ENCODE measurements at regions not wholly inside any gene's neighbourhood (a gene's known extent, or its start where the extent isn't known, plus 50 kb on each side); places are given as distances from the start of the nearest gene placed in this dataset.
"Not testable (repeated sequence)": the region's sequence is repeated elsewhere in the genome, so short reads cannot be mapped to it uniquely, and the experiment has no call there.

DNA sequence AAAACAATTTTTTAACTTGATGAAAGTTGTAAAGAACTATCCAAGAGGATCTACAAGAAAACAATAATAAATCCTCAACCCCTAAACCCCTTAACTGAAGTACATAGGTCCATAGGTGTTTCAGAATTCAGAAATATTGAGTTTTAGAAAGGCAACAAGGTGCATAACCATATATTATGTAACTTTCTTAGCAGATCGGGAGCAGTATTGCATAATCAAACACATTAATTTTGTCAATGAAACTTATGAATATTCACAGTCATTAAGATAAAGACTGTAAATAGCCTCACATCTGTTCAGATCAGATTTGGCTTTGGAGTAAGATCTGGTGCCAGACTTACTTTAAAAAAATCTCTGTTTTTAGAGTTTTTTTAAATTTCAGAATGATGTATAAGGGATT is 647.1 kb upstream of the FLRT2 start:
- no peak for DNase-seq

DNA sequence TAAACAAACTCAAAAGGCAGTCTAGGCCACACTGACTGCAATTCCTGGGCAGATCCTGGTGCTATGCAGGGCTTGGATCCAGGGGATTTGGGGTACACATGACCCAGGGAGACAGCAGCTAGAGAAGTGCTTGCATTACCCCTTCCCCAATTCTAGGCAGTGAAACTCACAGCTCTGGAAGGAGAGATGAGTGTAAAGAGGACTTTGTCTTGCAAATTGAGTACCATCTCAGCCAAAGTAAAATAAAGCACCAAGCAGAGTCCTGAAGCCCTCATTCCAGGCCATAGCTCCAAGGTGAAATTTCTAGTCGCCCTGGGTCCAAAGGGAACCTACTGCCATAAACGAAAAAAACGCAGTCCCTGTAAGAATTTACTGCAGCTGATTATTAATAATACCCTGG is 644.9 kb upstream of the FLRT2 start:
- DNase-seq = no peak

DNA sequence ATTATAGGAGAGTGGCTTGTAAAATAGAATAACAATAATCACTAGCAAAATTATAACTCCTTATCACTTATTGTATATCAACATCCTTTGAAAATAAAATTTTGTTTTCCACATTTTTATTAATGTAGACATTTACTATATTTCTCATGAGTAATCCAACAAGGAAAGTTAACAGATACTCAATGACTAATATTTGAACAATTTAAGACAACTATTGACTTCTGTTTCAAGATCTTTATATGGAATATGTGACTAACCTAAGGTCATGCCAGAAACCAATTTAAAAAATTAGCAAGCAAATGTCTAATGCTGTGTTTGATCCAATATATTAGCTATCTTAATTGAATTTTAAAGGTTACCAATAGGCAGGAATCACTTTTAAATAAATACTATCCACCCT is 638.5 kb upstream of the FLRT2 start:
- no peak for DNase-seq

DNA sequence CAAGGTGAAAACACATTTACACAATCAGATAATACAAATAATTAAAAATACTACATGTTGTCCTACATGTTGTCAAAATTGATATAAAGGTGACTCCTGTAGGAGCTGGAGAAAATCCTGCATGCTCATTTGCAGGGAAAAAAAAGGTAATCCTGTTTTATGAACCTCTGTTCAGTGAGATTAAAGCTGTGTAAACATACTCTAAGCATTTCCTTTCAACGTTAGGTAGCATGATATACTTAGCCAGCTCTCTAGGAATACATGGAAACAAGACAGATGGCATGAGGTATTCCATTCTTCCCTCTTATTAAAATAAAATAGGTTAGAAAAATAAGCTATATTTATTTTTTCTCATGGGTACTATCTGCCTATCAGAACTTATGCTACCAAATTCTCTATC is 635.7 kb upstream of the FLRT2 start:
- DNase-seq = peak; percentile 78

DNA sequence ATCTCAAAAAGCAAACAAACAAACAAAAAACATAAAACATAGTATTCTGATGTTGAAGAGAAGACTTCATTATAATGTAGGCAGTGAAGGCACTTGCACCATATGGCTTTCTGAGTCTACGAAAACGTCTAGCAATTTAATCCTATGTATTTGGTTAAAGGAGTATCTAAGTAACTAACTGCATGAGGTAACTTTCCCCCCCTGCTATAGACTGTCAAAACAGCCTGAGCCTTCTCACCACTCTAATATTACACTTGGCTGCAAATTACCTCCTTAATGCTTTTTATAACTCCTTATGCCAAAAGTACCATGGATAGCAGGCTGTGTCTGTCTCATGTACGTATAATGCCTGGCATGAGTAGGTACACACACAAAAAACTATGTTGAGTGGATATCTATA is 607.6 kb upstream of the FLRT2 start:
- no peak for DNase-seq

DNA sequence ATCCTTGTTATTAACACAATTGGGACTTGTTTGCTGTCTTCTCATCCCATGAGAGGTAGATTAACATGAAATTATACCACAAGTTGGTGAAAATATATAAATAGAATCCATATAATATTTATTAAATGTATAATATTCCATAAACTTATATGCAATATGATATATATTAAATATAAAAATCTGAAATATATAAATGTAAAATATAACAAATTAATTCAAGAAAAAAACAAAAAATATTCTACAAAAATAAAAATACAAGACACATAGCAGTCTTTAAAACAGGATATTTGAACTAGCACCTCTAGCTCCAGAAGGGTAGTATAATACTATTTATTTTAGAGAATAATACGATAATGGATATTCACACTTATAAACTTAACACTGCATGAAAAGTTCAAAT is 603.3 kb upstream of the FLRT2 start:
- no peak for DNase-seq

DNA sequence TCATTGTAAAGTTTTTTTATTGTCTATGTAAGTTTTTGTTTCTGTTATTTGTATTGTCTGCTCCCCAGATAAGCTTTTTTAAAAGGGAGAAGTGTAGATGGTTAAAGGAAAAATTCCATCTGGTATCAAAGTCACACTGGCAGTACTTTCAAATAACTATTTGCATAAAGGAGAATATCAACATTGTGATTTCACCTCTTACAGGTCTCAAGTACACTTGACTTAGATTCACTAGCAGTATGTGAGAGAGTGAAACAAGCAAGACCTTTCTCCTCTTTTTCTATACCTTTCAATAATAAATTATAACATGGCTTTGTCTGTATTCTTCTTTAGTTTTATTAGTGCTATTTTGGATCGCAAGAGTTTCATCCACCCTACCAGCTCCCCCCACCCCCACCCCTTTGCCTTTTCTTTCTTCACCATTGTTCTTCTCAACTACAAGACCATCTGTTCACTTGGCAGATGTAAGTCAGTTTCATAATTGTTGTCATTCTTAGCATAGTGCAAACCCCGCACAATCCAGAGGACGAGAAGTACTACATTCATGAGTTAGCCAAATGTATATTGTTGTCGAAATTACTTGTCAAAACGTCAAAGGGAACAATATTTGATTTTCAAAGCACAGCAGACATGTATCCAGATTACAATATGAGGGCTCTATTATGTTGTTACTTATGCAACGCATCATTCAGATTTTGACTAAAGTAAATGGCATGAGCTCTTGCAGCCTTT is 602.7 kb upstream of the FLRT2 start:
- peak; percentile 76 for DNase-seq

DNA sequence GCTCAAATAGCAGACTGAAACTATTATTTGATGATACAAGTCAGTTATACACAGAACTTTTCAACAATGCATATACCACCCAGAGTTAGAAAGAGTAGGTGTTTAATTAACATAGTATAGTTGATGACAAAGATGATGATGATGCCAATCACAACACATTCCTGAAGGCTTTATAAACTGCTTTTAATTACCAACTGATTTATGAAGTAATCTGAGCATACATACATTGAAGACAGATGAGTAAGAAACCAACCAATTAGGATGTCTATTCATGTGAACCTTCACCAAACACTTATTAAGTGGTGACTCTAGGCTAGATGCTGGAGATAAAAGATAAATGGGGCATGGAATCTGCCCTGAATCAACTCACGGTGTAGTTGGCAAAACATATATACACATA is 600.9 kb upstream of the FLRT2 start:
- no peak for DNase-seq

DNA sequence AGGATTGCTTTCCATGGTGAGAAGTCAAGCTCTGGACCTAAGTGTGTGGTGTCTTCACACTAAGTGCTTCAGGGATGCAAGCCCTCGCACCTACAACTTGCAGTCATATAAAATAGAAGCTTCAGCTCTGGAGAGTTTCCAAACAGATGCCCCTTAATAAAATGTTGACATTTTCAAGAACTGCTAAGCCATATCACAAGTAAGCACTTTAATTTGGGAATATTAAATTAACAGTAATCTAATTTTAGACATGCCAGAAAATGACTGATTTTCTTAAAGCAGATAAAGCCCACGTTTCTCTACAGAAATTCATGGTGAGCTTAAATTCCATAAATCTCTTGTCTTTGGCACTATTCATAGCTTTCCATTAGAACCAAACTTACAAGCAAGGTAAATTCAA is 600.1 kb upstream of the FLRT2 start:
- no peak for DNase-seq

DNA sequence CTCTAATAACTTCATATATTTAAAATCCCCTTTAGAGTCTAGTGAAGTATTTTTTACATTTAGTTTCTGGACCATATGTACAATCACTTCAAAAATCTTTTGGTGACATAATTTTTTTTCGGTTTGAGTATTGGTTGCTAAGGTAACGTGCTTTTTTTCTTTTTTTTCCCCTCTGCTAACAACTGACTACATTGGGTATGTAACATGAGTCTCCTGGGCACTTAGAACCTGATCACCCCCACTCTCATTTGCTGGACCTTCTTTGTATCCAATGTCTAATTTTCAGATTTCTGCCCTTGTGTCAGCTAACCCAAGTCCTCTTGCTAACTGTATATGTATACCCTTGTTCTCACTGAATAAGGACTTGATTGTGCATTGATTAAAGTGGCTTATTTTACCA is 592.9 kb upstream of the FLRT2 start:
- peak; percentile 2 for DNase-seq

DNA sequence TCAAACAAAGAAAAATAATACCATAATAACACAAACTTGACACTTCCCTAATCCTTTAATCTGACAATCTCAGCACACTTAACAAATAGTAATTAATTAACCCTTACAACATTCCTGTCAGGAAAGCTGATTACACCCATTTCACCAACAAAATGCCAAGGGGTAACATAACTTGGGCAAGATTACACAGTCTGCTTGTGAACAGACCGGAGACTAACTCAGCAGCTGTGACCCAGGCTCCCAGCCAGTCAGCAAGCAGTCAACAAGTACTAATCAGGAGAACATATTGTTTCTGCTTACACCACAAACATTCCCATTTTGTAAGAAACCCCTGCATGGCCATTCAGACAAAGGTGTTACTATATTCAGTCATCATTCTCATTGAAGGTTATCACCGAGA is 592.5 kb upstream of the FLRT2 start:
- no peak for DNase-seq

DNA sequence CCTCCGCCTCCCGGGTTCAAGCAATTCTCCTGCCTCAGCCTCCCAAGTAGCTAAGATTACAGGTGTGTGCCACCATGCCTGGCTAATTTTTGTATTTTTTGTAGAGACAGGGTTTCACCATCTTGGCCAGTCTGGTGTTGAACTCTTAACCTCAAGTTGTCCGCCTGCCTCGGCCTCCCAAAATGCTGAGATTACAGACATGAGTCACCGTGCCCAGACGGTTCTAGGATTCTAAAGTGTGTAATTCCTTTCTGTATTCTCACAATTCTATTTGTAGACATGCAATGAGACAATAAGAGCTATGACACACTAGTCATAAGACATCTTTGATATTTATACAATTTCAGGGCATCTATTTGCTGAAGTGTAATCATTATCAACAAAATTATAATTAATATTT is 585.0 kb upstream of the FLRT2 start:
- DNase-seq = not testable (repeated sequence)

DNA sequence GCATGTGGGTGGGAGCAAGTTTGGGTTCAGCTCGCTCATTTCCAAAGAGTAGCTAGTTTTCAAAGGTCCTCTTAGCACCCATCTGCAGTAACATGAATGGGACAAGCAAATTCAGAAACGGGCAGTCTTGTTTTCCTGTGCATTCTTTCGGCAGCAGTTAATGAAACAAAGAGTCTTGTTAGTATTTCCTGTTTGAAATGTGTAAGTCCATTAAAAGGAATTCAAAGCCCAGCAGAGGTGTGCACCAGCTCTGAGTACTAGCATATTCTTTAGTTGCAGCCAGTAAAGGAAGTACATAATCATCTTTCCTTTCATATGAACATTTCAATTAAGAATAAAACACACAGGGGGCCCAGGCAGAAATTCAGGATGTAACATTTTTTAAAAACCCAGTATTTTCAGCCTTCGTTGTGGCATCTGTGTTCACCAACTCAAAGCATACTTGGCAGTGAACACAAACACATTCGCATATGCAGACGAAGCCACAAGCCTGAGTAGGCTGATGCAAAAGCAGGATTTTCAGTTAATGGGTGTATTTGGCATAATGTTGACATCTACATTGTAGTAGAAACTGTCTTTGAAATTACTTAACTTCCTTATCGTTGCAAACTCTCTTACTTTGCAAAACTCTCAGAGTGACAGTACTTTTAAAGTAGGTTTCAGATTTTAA is 570.0 kb upstream of the FLRT2 start:
- no peak for DNase-seq

DNA sequence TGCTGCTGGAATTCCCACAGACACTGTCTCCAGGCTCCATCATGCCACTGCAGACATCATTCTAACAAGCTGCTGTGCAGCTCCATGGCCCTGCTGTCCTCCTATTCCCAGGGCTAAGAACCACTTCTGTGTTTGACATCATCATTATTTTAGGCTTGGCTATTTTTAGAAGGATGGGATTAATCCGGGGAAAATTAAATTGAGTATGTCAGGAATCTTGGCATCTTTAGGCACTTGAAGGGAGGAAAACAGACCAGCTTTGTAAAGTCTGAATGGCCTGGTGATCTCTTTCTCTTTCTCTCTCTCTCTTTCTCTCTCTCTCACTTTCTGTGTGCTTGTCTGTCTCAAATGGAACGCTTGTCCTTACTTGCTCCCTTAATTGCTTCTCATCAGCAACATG is 568.3 kb upstream of the FLRT2 start:
- DNase-seq = peak; percentile 3

DNA sequence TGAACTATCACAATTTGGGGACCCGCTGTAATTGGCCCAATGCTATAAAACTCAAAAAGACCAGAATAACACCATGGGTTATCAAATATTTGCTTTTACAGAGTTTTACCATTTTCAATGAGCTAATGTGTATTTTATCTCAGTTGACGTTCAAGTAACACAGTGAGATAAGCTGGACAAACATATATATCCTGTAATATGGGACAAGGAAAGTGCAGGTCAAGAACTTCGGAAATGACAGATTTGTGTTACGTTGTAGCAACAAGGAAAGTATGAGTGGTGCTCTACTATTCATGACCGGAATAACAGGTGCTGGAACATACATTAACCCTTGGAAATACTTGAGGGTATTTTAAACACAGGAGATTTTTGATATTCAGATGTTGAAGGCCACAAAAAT is 566.4 kb upstream of the FLRT2 start:
- peak; percentile 78 for DNase-seq

DNA sequence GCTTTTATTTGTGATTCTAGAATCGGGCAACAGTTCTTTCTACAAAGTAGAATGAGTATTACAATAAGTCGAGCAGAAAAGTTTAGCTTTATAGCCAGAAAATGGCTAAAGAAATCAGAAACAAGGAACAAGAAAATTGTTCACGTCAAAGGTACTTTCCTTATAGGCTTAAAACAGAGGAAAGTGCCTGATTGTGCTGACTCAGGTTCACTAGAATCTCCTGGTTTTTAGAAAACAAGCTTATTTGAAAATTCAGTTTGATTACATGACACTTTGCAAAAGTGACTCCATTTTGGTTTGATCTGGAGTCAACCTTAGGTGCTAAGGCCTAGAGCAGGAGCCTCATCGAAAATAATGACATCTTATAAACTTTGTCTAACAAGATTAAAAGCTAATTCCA is 564.7 kb upstream of the FLRT2 start:
- no peak for DNase-seq

DNA sequence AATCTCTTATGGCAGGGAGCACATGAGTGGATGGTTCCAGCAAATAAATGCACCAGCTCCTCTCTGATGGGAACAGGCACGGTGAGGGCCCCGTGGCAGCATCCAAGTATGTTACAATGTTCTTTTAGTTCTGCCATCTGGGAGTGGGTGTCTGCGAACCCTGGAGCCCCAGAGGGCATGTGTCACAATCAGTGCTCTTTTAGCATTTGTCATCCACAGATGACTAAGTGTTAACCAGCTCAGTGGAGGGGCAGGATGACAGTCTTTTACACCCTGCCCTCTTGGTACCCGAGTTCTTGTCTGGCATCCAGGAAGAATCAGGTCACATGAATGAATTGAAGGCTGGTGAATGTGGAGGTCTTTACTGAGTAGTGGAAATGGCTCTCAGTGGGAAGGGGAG is 560.4 kb upstream of the FLRT2 start:
- DNase-seq = peak; percentile 81

DNA sequence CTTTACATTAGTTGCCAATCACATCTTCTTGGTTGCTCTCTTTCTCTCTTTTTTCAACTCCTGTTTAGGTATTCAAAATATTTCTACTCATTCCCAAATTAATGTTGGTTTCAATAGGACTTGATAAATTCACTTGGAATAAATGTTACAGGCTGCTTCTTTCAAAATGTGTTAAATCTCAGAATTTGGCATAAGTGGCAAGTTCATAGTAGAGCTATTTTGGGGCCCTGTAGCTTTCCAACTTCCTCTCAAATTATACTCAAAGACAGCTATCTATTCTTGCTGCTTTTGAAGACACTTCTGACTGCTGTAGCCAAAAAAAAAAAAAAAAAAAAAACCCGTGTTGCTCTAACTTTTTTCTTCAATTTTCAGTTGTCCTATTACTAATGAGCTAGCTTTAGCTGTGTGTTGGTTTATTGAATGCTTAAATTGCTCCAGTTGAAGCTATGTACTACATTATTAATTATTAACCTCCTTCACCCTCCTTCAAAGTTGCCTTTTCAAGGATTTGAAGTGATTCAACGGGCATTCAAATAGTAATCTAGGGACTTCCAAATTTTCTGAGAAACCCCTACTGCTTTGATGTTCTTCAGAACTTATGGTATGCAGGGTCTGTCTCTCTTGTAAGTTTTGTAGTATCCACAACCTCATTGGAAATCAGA is 554.6 kb upstream of the FLRT2 start:
- DNase-seq = peak; percentile 35

DNA sequence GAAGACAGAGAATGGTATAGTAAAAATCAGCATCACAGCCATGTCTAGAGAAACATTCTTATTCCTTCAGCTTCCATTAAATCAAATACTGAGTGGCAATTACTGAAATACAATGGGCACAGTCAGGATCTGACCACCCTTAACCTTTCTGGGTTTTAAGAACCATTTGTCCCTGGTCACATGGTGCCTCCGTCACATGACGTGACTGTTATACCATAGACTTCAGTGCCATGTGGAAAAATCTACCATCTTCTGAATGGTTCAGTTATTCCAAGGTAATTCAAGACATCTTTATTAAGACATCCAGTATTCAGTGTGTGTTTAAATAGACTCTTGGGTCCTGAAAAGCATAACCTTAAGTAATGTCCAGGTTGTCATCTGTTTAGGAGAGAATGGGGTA is 553.1 kb upstream of the FLRT2 start:
- DNase-seq = no peak

DNA sequence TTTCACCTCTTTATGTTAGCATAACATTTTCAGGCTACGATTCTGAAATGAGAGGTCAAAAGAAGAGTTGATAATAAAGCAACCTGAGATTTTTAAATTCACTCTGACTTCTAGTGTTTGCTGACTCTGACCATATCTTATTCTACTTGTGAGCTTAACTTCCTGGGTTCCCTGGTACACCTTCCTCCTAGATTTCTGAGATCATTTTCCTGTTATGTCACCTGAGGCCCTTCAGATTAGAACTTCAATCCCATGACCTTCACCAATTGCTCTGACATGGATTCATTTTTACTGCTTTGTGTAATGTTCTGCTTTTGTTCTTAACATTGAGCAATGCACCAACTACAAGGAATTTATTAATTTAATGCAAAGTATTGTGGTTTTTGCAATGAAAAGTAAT is 542.9 kb upstream of the FLRT2 start:
- DNase-seq = peak; percentile 30

DNA sequence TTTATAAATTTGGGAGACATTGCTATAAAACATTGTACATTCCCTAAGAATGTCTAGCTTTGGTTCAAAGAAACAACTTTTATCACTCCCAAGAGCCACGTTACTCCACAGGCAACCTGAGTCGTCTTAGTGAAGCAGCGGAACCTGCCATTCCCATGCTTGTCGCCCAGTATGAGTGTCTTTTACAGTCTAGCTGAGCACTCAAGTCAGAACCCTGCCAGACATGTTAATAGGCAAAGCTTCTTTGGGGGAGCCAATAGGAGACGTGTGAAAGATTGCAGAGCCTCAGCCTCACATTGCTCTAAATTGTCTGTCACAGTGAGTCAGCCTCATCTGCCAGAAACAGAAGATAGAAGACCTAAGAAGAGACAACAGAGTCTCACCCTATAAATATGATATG is 541.6 kb upstream of the FLRT2 start:
- DNase-seq = no peak

DNA sequence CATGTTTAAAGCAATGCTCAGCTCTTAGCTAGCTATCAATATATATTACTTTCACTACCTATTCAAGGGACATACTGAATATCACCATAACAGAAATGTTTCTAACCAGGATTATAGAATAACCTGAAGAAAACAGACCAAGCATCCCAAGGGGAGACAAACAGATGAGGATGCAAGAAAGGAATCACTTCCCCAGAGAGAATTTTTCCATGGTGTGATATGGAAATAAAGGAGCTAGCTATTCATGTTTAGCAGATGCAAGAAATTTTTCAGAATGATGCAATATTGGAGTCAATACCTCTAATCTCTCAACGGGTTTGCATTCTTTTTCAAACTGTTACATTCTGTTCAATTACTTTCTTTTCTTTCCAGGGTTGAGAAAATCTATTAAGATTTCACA is 538.9 kb upstream of the FLRT2 start:
- DNase-seq = no peak

DNA sequence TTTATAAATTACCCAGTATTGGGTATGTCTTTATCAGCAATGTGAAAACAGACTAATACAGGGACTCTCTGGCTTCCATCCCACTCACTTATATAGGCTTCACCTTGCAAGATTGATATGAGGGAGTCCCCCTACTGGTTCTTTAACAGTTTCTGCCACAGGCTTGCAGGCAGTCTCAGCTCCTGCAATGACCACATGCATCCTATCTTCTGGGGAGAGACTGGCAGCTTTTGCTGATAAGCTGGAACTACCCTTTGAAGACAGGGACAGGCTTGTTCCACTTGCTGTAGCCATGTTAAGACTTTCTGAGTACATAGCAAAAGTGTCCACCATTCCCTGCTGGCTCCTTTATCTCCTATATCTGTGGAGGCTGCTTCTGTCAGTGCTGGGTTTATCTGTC is 531.7 kb upstream of the FLRT2 start:
- DNase-seq = no peak

DNA sequence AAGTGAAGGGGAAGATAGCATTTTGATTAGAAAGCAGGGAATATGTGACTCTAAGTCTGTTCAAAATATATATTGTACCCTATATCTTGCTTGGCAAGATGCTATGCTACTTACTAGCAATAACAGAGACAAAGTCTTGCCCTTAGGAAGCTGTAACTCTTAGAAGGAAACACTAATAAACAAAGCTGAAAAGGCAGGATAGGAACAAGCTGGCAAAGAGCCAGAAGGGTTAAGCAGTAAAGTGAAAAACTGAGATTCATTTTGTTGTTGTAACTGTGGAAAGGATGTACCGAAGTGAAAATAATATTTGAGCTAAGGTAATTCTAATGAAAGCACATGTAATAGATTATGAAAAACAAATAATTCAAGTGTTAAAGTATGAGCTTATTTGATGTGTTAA is 527.1 kb upstream of the FLRT2 start:
- DNase-seq = no peak

DNA sequence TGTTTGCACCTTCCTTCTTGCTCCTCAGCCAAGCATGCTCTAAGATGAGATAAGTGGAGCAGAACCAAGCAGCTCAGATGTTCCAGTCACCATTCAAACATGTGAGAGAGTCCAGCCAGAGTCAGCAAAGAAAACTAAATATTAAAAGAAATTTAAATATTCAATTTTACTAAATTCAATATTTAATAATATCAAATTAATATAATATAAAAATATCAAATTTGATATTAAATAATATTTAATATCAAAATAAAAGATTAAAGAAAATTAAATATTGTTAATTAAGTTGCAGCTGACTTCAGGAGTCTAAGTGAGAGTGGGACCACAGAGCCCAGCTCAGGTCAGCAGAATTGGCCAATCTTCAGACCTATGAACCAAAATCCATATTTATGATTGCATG is 526.1 kb upstream of the FLRT2 start:
- DNase-seq = no peak

Data from DMS53 (cell line).